PFSK-1 (cell line): ENCODE measurements at regions not wholly inside any gene's neighbourhood (a gene's known extent, or its start where the extent isn't known, plus 50 kb on each side); places are given as distances from the start of the nearest gene placed in this dataset.

Experiments used
- FOXP2 ChIP-seq: optimal IDR thresholded peaks from 2 replicates; pipeline ENCODE3; 2011; ENCODE audit warnings: borderline replicate concordance, control low read depth, inconsistent platforms; ENCODE audit not compliant: insufficient read depth; ENCODE audit errors: extremely low read length, extremely low read depth
- POLR2AphosphoS5 ChIP-seq: IDR thresholded peaks from 2 replicates; pipeline ENCODE4 v1.6.1; 2012; ENCODE audit warnings: low read depth, mild to moderate bottlenecking, control low read depth, low read length, moderate library complexity
- SIN3A ChIP-seq: IDR thresholded peaks from 2 replicates; pipeline ENCODE4 v1.6.1; 2012; ENCODE audit warnings: mild to moderate bottlenecking, low read length, moderate library complexity, borderline replicate concordance; ENCODE audit not compliant: insufficient read depth
- TAF1 ChIP-seq: IDR thresholded peaks from 2 replicates; pipeline ENCODE4 v1.6.1; 2012; ENCODE audit warnings: low read length, control low read depth, borderline replicate concordance; ENCODE audit not compliant: insufficient read depth
- TF ChIP-seq, protein P1 (sequence below), 2 experiments: IDR thresholded peaks; 2 replicates each; pipeline versions ENCODE4 v1.6.1 to v1.8.0; 2011 to 2012; ENCODE audit warnings: low read depth in 2 of 2, low read length in 2 of 2, control low read depth in 1 of 2, inconsistent platforms in 1 of 2, mild to moderate bottlenecking in 1 of 2, moderate library complexity in 1 of 2; ENCODE audit not compliant: insufficient read depth in 1 of 2

DNA sequence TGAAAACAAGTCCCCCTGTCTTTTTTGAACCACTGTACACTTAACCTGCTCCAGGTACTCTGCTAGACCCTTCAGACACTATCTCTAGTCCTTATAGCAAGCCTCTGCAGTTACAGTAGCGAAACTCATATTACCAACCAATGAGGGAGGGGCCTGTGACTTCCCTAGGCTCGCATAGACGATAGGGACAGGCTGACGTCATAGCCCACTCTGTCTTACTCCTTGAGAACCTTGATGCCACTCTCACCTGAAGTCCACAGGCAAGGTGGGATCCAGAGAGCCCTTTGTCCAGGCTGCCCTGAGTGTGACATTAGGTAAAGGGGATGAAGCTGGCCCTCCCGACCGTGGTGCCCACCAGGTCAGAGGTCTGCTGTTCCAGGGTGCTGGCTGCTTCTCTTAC lies 65.3 kb downstream of the ACTBL2 start:
- TF ChIP-seq POLR2AphosphoS5 = no peak
- TF ChIP-seq TAF1 = no peak
- no peak for TF ChIP-seq FOXP2
- TF ChIP-seq SIN3A = no peak
- TF ChIP-seq, protein P1, sequence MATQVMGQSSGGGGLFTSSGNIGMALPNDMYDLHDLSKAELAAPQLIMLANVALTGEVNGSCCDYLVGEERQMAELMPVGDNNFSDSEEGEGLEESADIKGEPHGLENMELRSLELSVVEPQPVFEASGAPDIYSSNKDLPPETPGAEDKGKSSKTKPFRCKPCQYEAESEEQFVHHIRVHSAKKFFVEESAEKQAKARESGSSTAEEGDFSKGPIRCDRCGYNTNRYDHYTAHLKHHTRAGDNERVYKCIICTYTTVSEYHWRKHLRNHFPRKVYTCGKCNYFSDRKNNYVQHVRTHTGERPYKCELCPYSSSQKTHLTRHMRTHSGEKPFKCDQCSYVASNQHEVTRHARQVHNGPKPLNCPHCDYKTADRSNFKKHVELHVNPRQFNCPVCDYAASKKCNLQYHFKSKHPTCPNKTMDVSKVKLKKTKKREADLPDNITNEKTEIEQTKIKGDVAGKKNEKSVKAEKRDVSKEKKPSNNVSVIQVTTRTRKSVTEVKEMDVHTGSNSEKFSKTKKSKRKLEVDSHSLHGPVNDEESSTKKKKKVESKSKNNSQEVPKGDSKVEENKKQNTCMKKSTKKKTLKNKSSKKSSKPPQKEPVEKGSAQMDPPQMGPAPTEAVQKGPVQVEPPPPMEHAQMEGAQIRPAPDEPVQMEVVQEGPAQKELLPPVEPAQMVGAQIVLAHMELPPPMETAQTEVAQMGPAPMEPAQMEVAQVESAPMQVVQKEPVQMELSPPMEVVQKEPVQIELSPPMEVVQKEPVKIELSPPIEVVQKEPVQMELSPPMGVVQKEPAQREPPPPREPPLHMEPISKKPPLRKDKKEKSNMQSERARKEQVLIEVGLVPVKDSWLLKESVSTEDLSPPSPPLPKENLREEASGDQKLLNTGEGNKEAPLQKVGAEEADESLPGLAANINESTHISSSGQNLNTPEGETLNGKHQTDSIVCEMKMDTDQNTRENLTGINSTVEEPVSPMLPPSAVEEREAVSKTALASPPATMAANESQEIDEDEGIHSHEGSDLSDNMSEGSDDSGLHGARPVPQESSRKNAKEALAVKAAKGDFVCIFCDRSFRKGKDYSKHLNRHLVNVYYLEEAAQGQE (IDR thresholded peaks at IDR 0.05; ENCODE audit: insufficient read depth in 1 of 2, low read depth in 2 of 2, low read length in 2 of 2) = no peak

DNA sequence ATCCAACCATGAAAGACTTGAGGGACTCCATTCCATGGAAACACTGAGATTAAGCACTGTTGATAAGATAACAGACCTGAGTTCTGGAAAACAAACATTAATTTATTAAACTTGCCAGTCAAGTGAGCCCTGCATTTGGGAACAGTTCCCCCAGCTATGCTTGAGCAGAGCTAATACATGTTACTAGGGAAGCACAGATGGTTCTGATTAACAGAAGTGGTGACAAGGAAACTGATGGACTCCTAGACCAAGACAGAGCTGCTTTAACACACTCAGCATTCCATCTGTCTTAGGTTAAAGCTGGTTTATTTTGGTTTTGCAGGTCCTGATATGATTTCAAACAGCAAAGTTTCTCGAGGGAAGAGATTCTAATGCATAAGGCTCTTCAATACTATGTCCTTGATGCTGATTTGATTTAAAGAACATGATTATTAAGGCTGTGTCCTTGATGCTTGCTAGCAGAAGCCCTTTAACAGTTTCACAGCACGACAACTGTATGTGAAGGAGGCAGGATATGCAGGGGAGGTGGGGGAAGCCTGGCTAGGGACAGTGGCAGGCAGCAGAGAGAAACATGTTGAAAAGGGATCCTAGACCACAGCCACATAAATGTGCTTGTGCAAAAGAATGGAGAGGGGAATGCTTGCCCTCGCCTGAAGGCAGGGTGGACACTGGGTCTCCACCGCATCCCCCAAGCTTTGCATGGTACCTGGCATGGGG lies 66.2 kb downstream of the ACTBL2 start:
- no peak for TF ChIP-seq TAF1
- TF ChIP-seq, protein P1 (IDR thresholded peaks at IDR 0.05; ENCODE audit: insufficient read depth in 1 of 2, low read depth in 2 of 2, low read length in 2 of 2) = no peak
- no peak for TF ChIP-seq POLR2AphosphoS5
- no peak for TF ChIP-seq FOXP2
- no peak for TF ChIP-seq SIN3A

DNA sequence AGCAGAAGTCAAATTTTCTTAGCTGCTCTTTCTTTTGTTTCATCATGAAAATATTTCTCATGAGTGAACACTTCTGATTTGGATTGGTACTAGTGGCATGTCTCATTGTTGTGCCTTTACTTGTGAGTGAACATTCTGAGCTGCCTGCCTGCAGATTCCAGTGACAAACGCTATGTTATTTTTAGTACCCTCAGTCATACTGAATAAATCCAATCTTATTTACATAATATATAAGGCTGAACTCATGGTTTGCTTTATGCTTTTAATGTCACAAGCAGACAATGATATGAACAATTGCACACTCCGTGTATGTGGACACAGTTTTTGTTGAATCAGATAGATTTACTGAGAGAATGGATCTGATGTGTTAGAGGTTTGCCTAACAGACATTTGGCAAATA lies 67.8 kb downstream of the ACTBL2 start:
- no peak for TF ChIP-seq POLR2AphosphoS5
- TF ChIP-seq, protein P1 (IDR thresholded peaks at IDR 0.05; ENCODE audit: insufficient read depth in 1 of 2, low read depth in 2 of 2, low read length in 2 of 2) = no peak
- no peak for TF ChIP-seq FOXP2
- TF ChIP-seq TAF1 = no peak
- no peak for TF ChIP-seq SIN3A

DNA sequence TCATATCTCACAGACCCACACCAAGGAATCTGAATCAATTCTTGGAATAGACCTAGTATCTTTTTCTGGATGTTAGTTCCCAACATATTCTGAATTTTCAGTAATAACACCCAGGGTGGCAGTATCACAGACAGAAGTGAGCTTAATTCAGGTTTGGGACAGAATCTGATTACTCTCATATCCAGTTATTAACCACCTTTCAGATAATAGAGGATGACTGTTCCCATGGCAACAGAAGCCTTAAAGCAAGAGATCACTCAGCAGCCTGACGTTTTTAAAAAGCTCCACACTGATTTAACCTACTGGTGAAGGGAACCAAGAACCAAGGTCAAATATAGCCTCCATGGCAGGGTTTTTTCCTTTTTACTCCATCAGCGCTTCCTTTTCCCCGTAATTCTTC lies 68.4 kb downstream of the ACTBL2 start:
- TF ChIP-seq TAF1 (no peak), SIN3A (no peak), FOXP2 (no peak)

DNA sequence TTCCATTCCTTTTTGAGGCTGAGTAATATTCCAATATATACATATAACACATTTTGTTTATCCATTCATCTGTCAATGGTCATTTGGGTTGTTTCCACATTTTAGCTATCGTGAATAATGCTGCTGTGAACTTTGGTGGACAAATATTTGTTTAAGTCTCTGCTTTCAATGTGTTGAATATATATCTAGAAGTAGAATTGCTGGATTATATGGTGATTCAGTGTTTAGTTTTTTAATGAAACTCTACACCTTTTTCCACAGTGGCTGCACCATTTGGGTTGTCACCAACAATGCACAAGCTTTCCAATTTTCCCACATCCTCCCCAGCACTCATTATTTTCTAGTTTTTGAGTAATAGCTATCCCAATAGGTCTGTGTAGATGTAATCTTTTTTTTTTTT lies 69.5 kb downstream of the ACTBL2 start:
- TF ChIP-seq FOXP2 = no peak
- TF ChIP-seq TAF1 = no peak
- no peak for TF ChIP-seq SIN3A
- no peak for TF ChIP-seq POLR2AphosphoS5
- TF ChIP-seq, protein P1 (IDR thresholded peaks at IDR 0.05; ENCODE audit: insufficient read depth in 1 of 2, low read depth in 2 of 2, low read length in 2 of 2) = no peak
